Body of pancreas (tissue), 4 donors: ENCODE measurements at regions not wholly inside any gene's neighbourhood (a gene's known extent, or its start where the extent isn't known, plus 50 kb on each side); places are given as distances from the start of the nearest gene placed in this dataset.
"Not testable (repeated sequence)": the region's sequence is repeated elsewhere in the genome, so short reads cannot be mapped to it uniquely, and the experiment has no call there.

Experiments used
- CTCF ChIP-seq, 7 experiments: fragments of 450-650 bp in 4 of 7; fragments of 200-600 bp in 3 of 7; sonication (generic) in 3 of 7; IDR thresholded peaks; one replicate each; pipeline ENCODE4 v1.5.1; 2016 to 2019; ENCODE audit warnings: antibody characterized with exemption in 7 of 7
- POLR2A ChIP-seq, 3 donors: fragments of 450-650 bp; IDR thresholded peaks; one replicate each; pipeline ENCODE4 v1.6.1; 2016; ENCODE audit warnings: antibody characterized with exemption in 3 of 3, mild to moderate bottlenecking in 2 of 3

GRCh38 chr18:57949335-57949734, 94.7 kb upstream of the NEDD4L start:
- TF ChIP-seq CTCF, POLR2A (IDR thresholded peaks at IDR 0.05): not testable (repeated sequence)
